NCI-H187 treated with DMSO at 0.1 percent for 48 hours (cell line): ENCODE measurements at regions not wholly inside any gene's neighbourhood (a gene's known extent, or its start where the extent isn't known, plus 50 kb on each side); places are given as distances from the start of the nearest gene placed in this dataset.
"Not testable (repeated sequence)": the region's sequence is repeated elsewhere in the genome, so short reads cannot be mapped to it uniquely, and the experiment has no call there.

Experiments used
- DNase-seq: peaks from one replicate; lab custom pipeline; 2025; lab: John Stamatoyannopoulos, UW

- no peak for DNase-seq
Observed at GRCh38 chr13:55572408-55572807, 1568.3 kb upstream of the PRR20A start.

GRCh38 chr13:55572862-55573261 is 1567.9 kb upstream of the PRR20A start:
- DNase-seq: no peak

GRCh38 chr13:55573565-55573964 is 1567.2 kb upstream of the PRR20A start:
- DNase-seq: no peak

- no peak for DNase-seq
Observed at GRCh38 chr13:55576389-55576788, 1564.3 kb upstream of the PRR20A start.

- no peak for DNase-seq
Observed at GRCh38 chr13:55577082-55577846, 1563.5 kb upstream of the PRR20A start.

GRCh38 chr13:55577847-55578210 is 1562.9 kb upstream of the PRR20A start:
- no peak for DNase-seq

- DNase-seq: not testable (repeated sequence)
Observed at GRCh38 chr13:55582294-55582693, 1558.4 kb upstream of the PRR20A start.

GRCh38 chr13:55583953-55584593 is 1556.6 kb upstream of the PRR20A start:
- no peak for DNase-seq

- no peak for DNase-seq
Observed at GRCh38 chr13:55602784-55603183, 1537.9 kb upstream of the PRR20A start.

- DNase-seq: no peak
Observed at GRCh38 chr13:55606045-55606665, 1534.6 kb upstream of the PRR20A start.

GRCh38 chr13:55613429-55614187 is 1527.1 kb upstream of the PRR20A start:
- no peak for DNase-seq

GRCh38 chr13:55615081-55615480 is 1525.6 kb upstream of the PRR20A start:
- DNase-seq: no peak

- DNase-seq: no peak
Observed at GRCh38 chr13:55617241-55617640, 1523.5 kb upstream of the PRR20A start.

GRCh38 chr13:55627221-55627620 is 1513.5 kb upstream of the PRR20A start:
- no peak for DNase-seq

- no peak for DNase-seq
Observed at GRCh38 chr13:55632402-55632801, 1508.3 kb upstream of the PRR20A start.

GRCh38 chr13:55649485-55649884 is 1491.2 kb upstream of the PRR20A start:
- DNase-seq: no peak

- no peak for DNase-seq
Observed at GRCh38 chr13:55652657-55653056, 1488.1 kb upstream of the PRR20A start.

- no peak for DNase-seq
Observed at GRCh38 chr13:55653497-55653896, 1487.2 kb upstream of the PRR20A start.

GRCh38 chr13:55654243-55654642 is 1486.5 kb upstream of the PRR20A start:
- DNase-seq: no peak

- DNase-seq: not testable (repeated sequence)
Observed at GRCh38 chr13:55660264-55660663, 1480.5 kb upstream of the PRR20A start.

- DNase-seq: no peak
Observed at GRCh38 chr13:55660851-55661250, 1479.9 kb upstream of the PRR20A start.

GRCh38 chr13:55661505-55661904 is 1479.2 kb upstream of the PRR20A start:
- DNase-seq: no peak

- no peak for DNase-seq
Observed at GRCh38 chr13:55664178-55664577, 1476.5 kb upstream of the PRR20A start.
